ENCODE measurements at regions not wholly inside any gene's neighbourhood (a gene's known extent, or its start where the extent isn't known, plus 50 kb on each side); places are given as distances from the start of the nearest gene placed in this dataset.

DNA sequence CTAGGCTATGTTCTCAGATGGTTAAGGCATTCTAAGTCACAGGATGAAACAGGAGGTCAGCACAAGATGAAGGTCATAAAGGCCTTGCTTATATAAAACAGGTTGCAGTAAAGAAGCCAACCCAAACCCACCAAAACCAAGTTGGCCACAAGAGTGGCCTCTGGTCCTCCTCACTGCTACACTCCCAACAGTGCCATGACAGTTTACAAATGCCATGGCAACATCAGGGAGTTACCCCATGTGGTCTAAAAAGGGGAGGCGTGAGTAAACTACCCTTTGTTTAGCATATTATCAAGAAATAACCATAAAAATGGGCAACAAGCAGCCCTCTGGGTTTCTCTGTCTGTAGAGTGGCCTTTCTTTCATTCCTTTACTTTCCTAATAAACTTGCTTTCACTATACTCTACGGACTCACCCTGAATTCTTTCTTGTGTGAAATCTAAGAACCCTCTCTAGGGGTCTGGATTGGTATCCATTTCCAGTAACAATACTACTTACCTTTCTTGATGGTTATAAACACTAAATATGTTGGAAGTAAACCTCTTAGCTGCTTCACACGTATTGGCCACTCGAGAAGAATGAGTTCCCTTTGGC is 1237.9 kb downstream of the FAM181B start:
- intact Hi-C loops (cut with micrococcal nuclease): no loop called here
- Histone ChIP-seq H2AFZ (ENCODE audit: low read depth, low read length) (no peak overlapping the region), H3K27me3 (ENCODE audit: control insufficient read depth in 2 of 2, insufficient read depth in 2 of 2, low read length in 2 of 2) (no peaks in the 10 kb centered on the region), H3K27ac (ENCODE audit: insufficient read depth, low read depth, low read length) (no peak overlapping the region), H3K79me2 (ENCODE audit: control insufficient read depth, insufficient read depth, low read length) (no peaks in the 10 kb centered on the region), H3K4me2 (ENCODE audit: insufficient read depth, low read length) (no peak overlapping the region), H4K20me1 (replicated peaks; ENCODE audit: control insufficient read depth, extremely low read depth, insufficient read depth, low read length) (no peaks in the 10 kb centered on the region), H3K9me3 (replicated peaks; ENCODE audit: control insufficient read depth, insufficient read depth, low read length) (no peaks in the 10 kb centered on the region), H3K9me1 (replicated peaks; ENCODE audit: control insufficient read depth, extremely low read depth, insufficient read depth, low read length) (no peaks in the 10 kb centered on the region), H3K36me3 (ENCODE audit: control insufficient read depth in 2 of 2, extremely low read depth in 1 of 2, insufficient read depth in 2 of 2, low read length in 2 of 2) (no peaks in the 10 kb centered on the region), H3K4me3 (replicated peaks in 1 of 3; ENCODE audit: insufficient read depth in 1 of 3, low read depth in 1 of 3, low read length in 3 of 3) (no peak overlapping the region), H3K9ac (replicated peaks; ENCODE audit: extremely low read depth, insufficient read depth, low read length) (no peak overlapping the region), H3K4me1 (ENCODE audit: control insufficient read depth, extremely low read depth, insufficient read depth, low read length) (no peaks in the 10 kb centered on the region)
- CTCF ChIA-PET: no interaction called here
- dilution Hi-C loops (cut with MboI; ENCODE audit: extremely low pct_ligation_motif_present, low sequenced_read_pairs): no loop called here
- POLR2A ChIA-PET: no interaction called here
- FAIRE-seq (no peak), DNase-seq (ENCODE audit: low read depth, low spot score) (no peak)
- TF ChIP-seq POLR2A (IDR thresholded peaks at IDR 0.05; ENCODE audit: low read depth, low read length): no peak
- TF ChIP-seq GATA2 (IDR thresholded peaks at IDR 0.05; ENCODE audit: insufficient read depth, insufficient read length, low read depth, low read length): no peak
- TF ChIP-seq POLR2AphosphoS5 (IDR thresholded peaks at IDR 0.05; ENCODE audit: insufficient read depth, low read depth, low read length): no peak
- BruUV-seq (replicated peaks): no TSS peak

DNA sequence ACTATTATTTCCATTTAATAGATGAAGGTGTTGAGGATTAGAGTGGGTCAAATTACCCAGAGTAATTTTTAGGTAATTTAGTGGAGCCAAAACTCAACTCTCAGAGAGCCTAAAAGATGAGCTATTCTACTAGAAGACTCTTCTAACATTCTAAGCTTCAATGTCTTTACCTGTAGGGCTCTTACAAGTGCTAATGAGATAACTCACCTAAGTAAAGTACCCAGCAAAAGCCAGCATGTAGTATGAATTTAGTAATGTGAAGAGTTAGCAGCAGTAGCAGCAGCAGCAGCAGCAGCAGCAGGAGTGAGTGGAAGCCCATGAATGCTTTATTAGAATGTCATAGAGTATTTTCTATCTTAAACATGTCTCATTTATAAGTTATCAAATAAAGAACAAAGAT is 1239.2 kb downstream of the FAM181B start:
- dilution Hi-C loops (cut with MboI; ENCODE audit: extremely low pct_ligation_motif_present, low sequenced_read_pairs): no loop called here
- BruUV-seq (replicated peaks): no TSS peak
- H3K4me1 ChIP-seq (ENCODE audit: control insufficient read depth, extremely low read depth, insufficient read depth, low read length): no peaks in the 10 kb centered on the region

More for the DNA sequence above, 1239.2 kb downstream of the FAM181B start:
- Histone ChIP-seq H3K9me3 (replicated peaks; ENCODE audit: control insufficient read depth, insufficient read depth, low read length) (no peaks in the 10 kb centered on the region), H3K27me3 (ENCODE audit: control insufficient read depth in 2 of 2, insufficient read depth in 2 of 2, low read length in 2 of 2) (no peaks in the 10 kb centered on the region), H2AFZ (ENCODE audit: low read depth, low read length) (no peak overlapping the region), H3K27ac (ENCODE audit: insufficient read depth, low read depth, low read length) (no peak overlapping the region), H3K4me2 (ENCODE audit: insufficient read depth, low read length) (no peak overlapping the region), H3K4me3 (replicated peaks in 1 of 3; ENCODE audit: insufficient read depth in 1 of 3, low read depth in 1 of 3, low read length in 3 of 3) (no peak overlapping the region), H3K9ac (replicated peaks; ENCODE audit: extremely low read depth, insufficient read depth, low read length) (no peak overlapping the region), H4K20me1 (replicated peaks; ENCODE audit: control insufficient read depth, extremely low read depth, insufficient read depth, low read length) (no peaks in the 10 kb centered on the region), H3K36me3 (ENCODE audit: control insufficient read depth in 2 of 2, extremely low read depth in 1 of 2, insufficient read depth in 2 of 2, low read length in 2 of 2) (no peaks in the 10 kb centered on the region), H3K79me2 (ENCODE audit: control insufficient read depth, insufficient read depth, low read length) (no peaks in the 10 kb centered on the region), H3K9me1 (replicated peaks; ENCODE audit: control insufficient read depth, extremely low read depth, insufficient read depth, low read length) (no peaks in the 10 kb centered on the region)
- no peak for TF ChIP-seq FOS (IDR thresholded peaks at IDR 0.05; ENCODE audit: borderline replicate concordance, insufficient read depth, low read length)
- no peak for TF ChIP-seq MYC (IDR thresholded peaks at IDR 0.05; ENCODE audit: low read depth, low read length)
- TF ChIP-seq POLR2A (IDR thresholded peaks at IDR 0.05; ENCODE audit: low read depth, low read length): no peak
- no peak for TF ChIP-seq GATA2 (IDR thresholded peaks at IDR 0.05; ENCODE audit: insufficient read depth, insufficient read length, low read depth, low read length)
- no peak for TF ChIP-seq JUN (IDR thresholded peaks at IDR 0.05; ENCODE audit: borderline replicate concordance, insufficient read depth, insufficient read length, low read depth)
- TF ChIP-seq, protein P1, sequence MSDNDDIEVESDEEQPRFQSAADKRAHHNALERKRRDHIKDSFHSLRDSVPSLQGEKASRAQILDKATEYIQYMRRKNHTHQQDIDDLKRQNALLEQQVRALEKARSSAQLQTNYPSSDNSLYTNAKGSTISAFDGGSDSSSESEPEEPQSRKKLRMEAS (IDR thresholded peaks at IDR 0.05; ENCODE audit: insufficient read depth, insufficient read length): no peak
- TF ChIP-seq POLR2AphosphoS5 (IDR thresholded peaks at IDR 0.05; ENCODE audit: insufficient read depth, low read depth, low read length): no peak
- TF ChIP-seq, protein P2, sequence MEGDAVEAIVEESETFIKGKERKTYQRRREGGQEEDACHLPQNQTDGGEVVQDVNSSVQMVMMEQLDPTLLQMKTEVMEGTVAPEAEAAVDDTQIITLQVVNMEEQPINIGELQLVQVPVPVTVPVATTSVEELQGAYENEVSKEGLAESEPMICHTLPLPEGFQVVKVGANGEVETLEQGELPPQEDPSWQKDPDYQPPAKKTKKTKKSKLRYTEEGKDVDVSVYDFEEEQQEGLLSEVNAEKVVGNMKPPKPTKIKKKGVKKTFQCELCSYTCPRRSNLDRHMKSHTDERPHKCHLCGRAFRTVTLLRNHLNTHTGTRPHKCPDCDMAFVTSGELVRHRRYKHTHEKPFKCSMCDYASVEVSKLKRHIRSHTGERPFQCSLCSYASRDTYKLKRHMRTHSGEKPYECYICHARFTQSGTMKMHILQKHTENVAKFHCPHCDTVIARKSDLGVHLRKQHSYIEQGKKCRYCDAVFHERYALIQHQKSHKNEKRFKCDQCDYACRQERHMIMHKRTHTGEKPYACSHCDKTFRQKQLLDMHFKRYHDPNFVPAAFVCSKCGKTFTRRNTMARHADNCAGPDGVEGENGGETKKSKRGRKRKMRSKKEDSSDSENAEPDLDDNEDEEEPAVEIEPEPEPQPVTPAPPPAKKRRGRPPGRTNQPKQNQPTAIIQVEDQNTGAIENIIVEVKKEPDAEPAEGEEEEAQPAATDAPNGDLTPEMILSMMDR (IDR thresholded peaks at IDR 0.05; ENCODE audit: extremely low read depth in 1 of 2, insufficient read depth in 1 of 2, low read depth in 1 of 2, low read length in 2 of 2): no peak
- TF ChIP-seq EZH2 (IDR thresholded peaks at IDR 0.05; ENCODE audit: borderline replicate concordance, low read depth, low read length, severe bottlenecking): no peak
- no peak for FAIRE-seq
- POLR2A ChIA-PET: no interaction called here
- no peak for DNase-seq (ENCODE audit: low read depth, low spot score)
- intact Hi-C loops (cut with micrococcal nuclease): no loop called here
- CTCF ChIA-PET: no interaction called here
